Upper lobe of left lung (tissue), 4 donors: ENCODE measurements at regions not wholly inside any gene's neighbourhood (a gene's known extent, or its start where the extent isn't known, plus 50 kb on each side); places are given as distances from the start of the nearest gene placed in this dataset.

ENCODE experiments used
- POLR2A ChIP-seq, 4 donors: fragments of 450-650 bp; IDR thresholded peaks; one replicate each; pipeline ENCODE4 v1.5.1; 2016 to 2017; ENCODE audit warnings: antibody characterized with exemption in 4 of 4, mild to moderate bottlenecking in 2 of 4
- POLR2AphosphoS5 ChIP-seq, 2 donors: sonication (generic); formaldehyde crosslinking; IDR thresholded peaks; one replicate each; pipeline ENCODE4 v1.5.1; 2017; ENCODE audit warnings: antibody characterized with exemption in 2 of 2
- TF ChIP-seq, protein P1 (sequence below), 6 experiments: fragments of 450-650 bp in 4 of 6; fragments of 200-600 bp in 2 of 6; sonication (generic) in 2 of 6; IDR thresholded peaks; one replicate each; pipeline ENCODE4 v1.5.1; 2016 to 2019; ENCODE audit warnings: antibody characterized with exemption in 6 of 6

- TF ChIP-seq POLR2A (IDR thresholded peaks at IDR 0.05) (no peak), POLR2AphosphoS5 (IDR thresholded peaks at IDR 0.05) (no peak)
- TF ChIP-seq, protein P1, sequence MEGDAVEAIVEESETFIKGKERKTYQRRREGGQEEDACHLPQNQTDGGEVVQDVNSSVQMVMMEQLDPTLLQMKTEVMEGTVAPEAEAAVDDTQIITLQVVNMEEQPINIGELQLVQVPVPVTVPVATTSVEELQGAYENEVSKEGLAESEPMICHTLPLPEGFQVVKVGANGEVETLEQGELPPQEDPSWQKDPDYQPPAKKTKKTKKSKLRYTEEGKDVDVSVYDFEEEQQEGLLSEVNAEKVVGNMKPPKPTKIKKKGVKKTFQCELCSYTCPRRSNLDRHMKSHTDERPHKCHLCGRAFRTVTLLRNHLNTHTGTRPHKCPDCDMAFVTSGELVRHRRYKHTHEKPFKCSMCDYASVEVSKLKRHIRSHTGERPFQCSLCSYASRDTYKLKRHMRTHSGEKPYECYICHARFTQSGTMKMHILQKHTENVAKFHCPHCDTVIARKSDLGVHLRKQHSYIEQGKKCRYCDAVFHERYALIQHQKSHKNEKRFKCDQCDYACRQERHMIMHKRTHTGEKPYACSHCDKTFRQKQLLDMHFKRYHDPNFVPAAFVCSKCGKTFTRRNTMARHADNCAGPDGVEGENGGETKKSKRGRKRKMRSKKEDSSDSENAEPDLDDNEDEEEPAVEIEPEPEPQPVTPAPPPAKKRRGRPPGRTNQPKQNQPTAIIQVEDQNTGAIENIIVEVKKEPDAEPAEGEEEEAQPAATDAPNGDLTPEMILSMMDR (IDR thresholded peaks at IDR 0.05): no peak
Observed at GRCh38 chr7:22061775-22062174, 116.1 kb upstream of the CDCA7L start.
